Ovary (tissue), 3 donors: ENCODE measurements at regions not wholly inside any gene's neighbourhood (a gene's known extent, or its start where the extent isn't known, plus 50 kb on each side); places are given as distances from the start of the nearest gene placed in this dataset.

Experiments
- POLR2A ChIP-seq: fragments of 450-650 bp; IDR thresholded peaks from one replicate; pipeline ENCODE4 v1.6.1; 2017; ENCODE audit warnings: antibody characterized with exemption, mild to moderate bottlenecking, moderate library complexity
- TF ChIP-seq, protein P1 (sequence below), 3 donors: fragments of 450-650 bp in 2 of 3; fragments of 200-600 bp in 1 of 3; IDR thresholded peaks; one replicate each; pipeline versions ENCODE4 v1.5.1 to v1.8.0; 2016 to 2022; ENCODE audit warnings: antibody characterized with exemption in 3 of 3, mild to moderate bottlenecking in 1 of 3
- donor health status: DM: no; HTN: no; CAD: no.

DNA sequence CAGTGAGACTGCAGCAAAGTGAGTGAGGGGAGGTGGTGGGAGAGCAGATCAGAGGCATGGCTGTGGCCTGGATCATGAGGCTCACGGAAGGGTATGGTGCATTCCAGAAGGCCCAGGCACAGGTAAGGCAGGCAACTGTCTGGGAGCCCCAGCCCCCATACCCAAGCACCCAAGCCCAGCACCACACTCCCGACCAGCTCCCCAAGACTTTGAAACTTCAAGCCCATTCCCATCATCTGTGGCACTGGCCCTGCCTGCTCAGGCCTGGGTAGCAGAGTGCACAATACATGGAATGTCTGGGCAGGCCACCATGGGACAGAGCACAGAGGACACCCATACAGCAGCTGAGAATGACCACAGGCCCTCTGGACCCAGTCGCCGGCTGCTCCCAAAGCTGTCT, 202.6 kb upstream of the ARL4C start:
- TF ChIP-seq POLR2A, result no peak
- TF ChIP-seq, protein P1, sequence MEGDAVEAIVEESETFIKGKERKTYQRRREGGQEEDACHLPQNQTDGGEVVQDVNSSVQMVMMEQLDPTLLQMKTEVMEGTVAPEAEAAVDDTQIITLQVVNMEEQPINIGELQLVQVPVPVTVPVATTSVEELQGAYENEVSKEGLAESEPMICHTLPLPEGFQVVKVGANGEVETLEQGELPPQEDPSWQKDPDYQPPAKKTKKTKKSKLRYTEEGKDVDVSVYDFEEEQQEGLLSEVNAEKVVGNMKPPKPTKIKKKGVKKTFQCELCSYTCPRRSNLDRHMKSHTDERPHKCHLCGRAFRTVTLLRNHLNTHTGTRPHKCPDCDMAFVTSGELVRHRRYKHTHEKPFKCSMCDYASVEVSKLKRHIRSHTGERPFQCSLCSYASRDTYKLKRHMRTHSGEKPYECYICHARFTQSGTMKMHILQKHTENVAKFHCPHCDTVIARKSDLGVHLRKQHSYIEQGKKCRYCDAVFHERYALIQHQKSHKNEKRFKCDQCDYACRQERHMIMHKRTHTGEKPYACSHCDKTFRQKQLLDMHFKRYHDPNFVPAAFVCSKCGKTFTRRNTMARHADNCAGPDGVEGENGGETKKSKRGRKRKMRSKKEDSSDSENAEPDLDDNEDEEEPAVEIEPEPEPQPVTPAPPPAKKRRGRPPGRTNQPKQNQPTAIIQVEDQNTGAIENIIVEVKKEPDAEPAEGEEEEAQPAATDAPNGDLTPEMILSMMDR (IDR thresholded peaks at IDR 0.05), result no peak
